CD8-positive, alpha-beta memory T cell (primary cell): ENCODE measurements at regions not wholly inside any gene's neighbourhood (a gene's known extent, or its start where the extent isn't known, plus 50 kb on each side); places are given as distances from the start of the nearest gene placed in this dataset.
A peak's percentile ranks its signal among the peaks of the same experiment; 100 is the strongest.

ENCODE experiments used
- CTCF ChIA-PET: fragments of 350-600 bp; sonication (Branson Sonifier 250); formaldehyde crosslinking; loops from one replicate; lab custom pipeline; 2021; ENCODE audit warnings: antibody characterized with exemption; lab: Charles Lee
- POLR2A ChIA-PET: fragments of 350-600 bp; sonication (Branson Sonifier 250); formaldehyde crosslinking; loops from one replicate; lab custom pipeline; 2021; ENCODE audit warnings: antibody characterized with exemption; lab: Charles Lee
- DNase-seq, 5 donors: peaks; one replicate each; pipeline versions ENCODE4 v3.0.0 to v3.0.0-alpha.2; 2020 to 2022; ENCODE audit warnings: mixed read lengths in 1 of 5
- H3K27ac ChIP-seq: one replicate; pipeline ENCODE4 v1.7.0; 2013; ENCODE audit warnings: low read depth, mild to moderate bottlenecking, low read length, moderate library complexity
- H3K27me3 ChIP-seq: 2 replicates; pipeline ENCODE4 v1.7.0; 2013; ENCODE audit warnings: low read length, mild to moderate bottlenecking; ENCODE audit not compliant: insufficient read depth, poor library complexity, severe bottlenecking
- H3K36me3 ChIP-seq: 2 replicates; pipeline ENCODE4 v1.7.0; 2013; ENCODE audit warnings: mild to moderate bottlenecking, low read length, moderate library complexity; ENCODE audit not compliant: insufficient read depth
- H3K4me1 ChIP-seq: 2 replicates; pipeline ENCODE4 v1.7.0; 2013; ENCODE audit warnings: mild to moderate bottlenecking, low read length, moderate library complexity; ENCODE audit not compliant: insufficient read depth
- H3K4me3 ChIP-seq: 2 replicates; pipeline ENCODE4 v1.7.0; 2013; ENCODE audit warnings: mild to moderate bottlenecking, low read length
- H3K9me3 ChIP-seq: 2 replicates; pipeline ENCODE4 v1.7.0; 2013; ENCODE audit warnings: mild to moderate bottlenecking, low read length
- H3K27ac Mint-ChIP-seq, 8 donors: one replicate each; pipeline ENCODE4 v1.8.0; 2020 to 2021; ENCODE audit warnings: mixed read lengths in 8 of 8, mild to moderate bottlenecking in 6 of 8, inconsistent platforms in 3 of 8, moderate library complexity in 3 of 8
- H3K27me3 Mint-ChIP-seq, 2 donors: one replicate each; pipeline ENCODE4 v1.8.0; 2020 to 2021; ENCODE audit warnings: mixed read lengths in 2 of 2, mild to moderate bottlenecking in 1 of 2, moderate library complexity in 1 of 2
- H3K36me3 Mint-ChIP-seq, 3 donors: one replicate each; pipeline ENCODE4 v1.8.0; 2020 to 2021; ENCODE audit warnings: mixed read lengths in 3 of 3, inconsistent platforms in 1 of 3, mild to moderate bottlenecking in 1 of 3
- H3K4me1 Mint-ChIP-seq, 3 donors: one replicate each; pipeline ENCODE4 v1.8.0; 2020 to 2021; ENCODE audit warnings: mixed read lengths in 3 of 3, inconsistent platforms in 1 of 3, mild to moderate bottlenecking in 1 of 3
- H3K4me3 Mint-ChIP-seq, 7 donors: one replicate each; pipeline ENCODE4 v1.8.0; 2020 to 2021; ENCODE audit warnings: mixed read lengths in 7 of 7, mild to moderate bottlenecking in 6 of 7, moderate library complexity in 4 of 7, inconsistent platforms in 2 of 7
- H3K9me3 Mint-ChIP-seq, 5 donors: one replicate each; pipeline ENCODE4 v1.8.0; 2020 to 2022; ENCODE audit warnings: mixed read lengths in 5 of 5, mild to moderate bottlenecking in 3 of 5, moderate library complexity in 2 of 5, inconsistent platforms in 1 of 5

DNA sequence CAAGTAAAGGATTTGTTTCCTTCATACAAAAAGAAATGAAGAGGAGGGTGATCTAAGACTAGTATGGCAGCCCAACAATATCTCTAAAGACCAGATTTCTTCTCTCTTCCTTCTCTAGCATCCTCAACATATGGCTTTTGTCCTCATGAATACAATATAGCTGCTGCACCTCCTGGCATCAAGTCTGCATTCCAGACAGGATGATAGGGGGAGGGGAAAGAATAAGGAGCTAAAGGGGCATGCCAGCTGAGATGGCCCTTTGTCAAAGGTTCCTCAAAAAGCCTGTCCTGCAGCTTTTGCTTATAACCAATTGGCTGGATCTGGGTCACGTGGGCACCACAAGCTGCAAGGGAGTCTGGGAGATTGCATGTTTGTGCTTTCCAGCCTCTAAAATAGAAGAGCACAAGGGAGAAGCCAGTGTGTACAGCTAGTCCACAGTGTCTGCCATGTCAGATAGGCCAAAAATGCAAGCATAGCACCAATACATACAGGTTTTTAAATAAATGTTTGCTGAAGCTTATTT lies 132.6 kb downstream of the BCOR start:
- Histone ChIP-seq H3K27me3 (no peaks in the 10 kb centered on the region), H3K9me3 (no peaks in the 10 kb centered on the region), H3K27ac (no peak overlapping the region), H3K36me3 (no peaks in the 10 kb centered on the region), H3K4me3 (no peak overlapping the region), H3K4me1 (peaks cover 12% of the 10 kb centered on the region)
- H3K27ac Mint-ChIP-seq: no peak overlapping the region
- no peaks in the 10 kb centered on the region for H3K9me3 Mint-ChIP-seq
- no peak overlapping the region for H3K4me3 Mint-ChIP-seq
- H3K36me3 Mint-ChIP-seq: peaks cover 0 to 4% (median 0%) of the 10 kb centered on the region in 3 donors
- ChIA-PET POLR2A (no interaction called here), CTCF (no interaction called here)
- peaks cover 9 to 15% (median 9%) of the 10 kb centered on the region in 3 donors for H3K4me1 Mint-ChIP-seq
- DNase-seq: no peak
- H3K27me3 Mint-ChIP-seq: peaks cover 0 to 11% of the 10 kb centered on the region in 2 donors

GRCh38 chrX:39966176-39966575 lies 131.6 kb downstream of the BCOR start:
- no peak for DNase-seq
- H3K4me3 Mint-ChIP-seq: no peak overlapping the region
- Histone ChIP-seq H3K9me3 (no peaks in the 10 kb centered on the region), H3K4me3 (no peak overlapping the region), H3K27ac (no peak overlapping the region), H3K27me3 (no peaks in the 10 kb centered on the region), H3K36me3 (no peaks in the 10 kb centered on the region), H3K4me1 (peaks cover 12% of the 10 kb centered on the region)
- POLR2A ChIA-PET: no interaction called here
- H3K9me3 Mint-ChIP-seq: peaks cover 0 to 4% (median 1%) of the 10 kb centered on the region in 5 donors
- H3K27me3 Mint-ChIP-seq: peaks cover 0 to 11% of the 10 kb centered on the region in 2 donors
- peaks cover 0 to 6% (median 0%) of the 10 kb centered on the region in 3 donors for H3K36me3 Mint-ChIP-seq
- peak overlapping the region in 1 of 8 donors; percentile 74 for H3K27ac Mint-ChIP-seq
- peaks cover 9 to 19% (median 9%) of the 10 kb centered on the region in 3 donors for H3K4me1 Mint-ChIP-seq
- CTCF ChIA-PET: no interaction called here

- Mint-ChIP-seq H3K36me3 (peaks cover 0 to 9% (median 0%) of the 10 kb centered on the region in 3 donors), H3K27ac (no peak overlapping the region), H3K4me1 (peaks cover 9 to 19% (median 9%) of the 10 kb centered on the region in 3 donors), H3K27me3 (peaks cover 0 to 12% of the 10 kb centered on the region in 2 donors), H3K4me3 (no peak overlapping the region), H3K9me3 (peaks cover 0 to 9% (median 4%) of the 10 kb centered on the region in 5 donors)
- Histone ChIP-seq H3K36me3 (no peaks in the 10 kb centered on the region), H3K4me3 (no peak overlapping the region), H3K4me1 (peaks cover 12% of the 10 kb centered on the region), H3K27me3 (no peaks in the 10 kb centered on the region), H3K9me3 (peaks cover 5% of the 10 kb centered on the region), H3K27ac (no peak overlapping the region)
- DNase-seq: no peak
- CTCF ChIA-PET: no interaction called here
- POLR2A ChIA-PET: no interaction called here
Observed at GRCh38 chrX:39967348-39967747, 130.4 kb downstream of the BCOR start.

GRCh38 chrX:39969099-39969818 lies 128.5 kb downstream of the BCOR start:
- no peak overlapping the region for H3K27ac ChIP-seq
- H3K36me3 Mint-ChIP-seq: peaks cover 0 to 9% (median 0%) of the 10 kb centered on the region in 3 donors
- peak overlapping the region in 3 of 8 donors; percentile 19 to 47 (median 45) for H3K27ac Mint-ChIP-seq
- POLR2A ChIA-PET: no interaction called here
- peaks cover 9 to 19% (median 9%) of the 10 kb centered on the region in 3 donors for H3K4me1 Mint-ChIP-seq
- H3K4me1 ChIP-seq: peaks cover 12% of the 10 kb centered on the region
- no peaks in the 10 kb centered on the region for H3K27me3 ChIP-seq
- peak overlapping the region in 5 of 7 donors; percentile 32 to 61 (median 38) for H3K4me3 Mint-ChIP-seq
- peaks cover 0 to 11% of the 10 kb centered on the region in 2 donors for H3K27me3 Mint-ChIP-seq
- peak in 1 of 5 donors; percentile 33 for DNase-seq
- H3K4me3 ChIP-seq: peak overlapping the region; percentile 32
- peaks cover 5% of the 10 kb centered on the region for H3K9me3 ChIP-seq
- no peaks in the 10 kb centered on the region for H3K36me3 ChIP-seq
- CTCF ChIA-PET: no interaction called here
- H3K9me3 Mint-ChIP-seq: peaks cover 0 to 9% (median 4%) of the 10 kb centered on the region in 5 donors

DNA sequence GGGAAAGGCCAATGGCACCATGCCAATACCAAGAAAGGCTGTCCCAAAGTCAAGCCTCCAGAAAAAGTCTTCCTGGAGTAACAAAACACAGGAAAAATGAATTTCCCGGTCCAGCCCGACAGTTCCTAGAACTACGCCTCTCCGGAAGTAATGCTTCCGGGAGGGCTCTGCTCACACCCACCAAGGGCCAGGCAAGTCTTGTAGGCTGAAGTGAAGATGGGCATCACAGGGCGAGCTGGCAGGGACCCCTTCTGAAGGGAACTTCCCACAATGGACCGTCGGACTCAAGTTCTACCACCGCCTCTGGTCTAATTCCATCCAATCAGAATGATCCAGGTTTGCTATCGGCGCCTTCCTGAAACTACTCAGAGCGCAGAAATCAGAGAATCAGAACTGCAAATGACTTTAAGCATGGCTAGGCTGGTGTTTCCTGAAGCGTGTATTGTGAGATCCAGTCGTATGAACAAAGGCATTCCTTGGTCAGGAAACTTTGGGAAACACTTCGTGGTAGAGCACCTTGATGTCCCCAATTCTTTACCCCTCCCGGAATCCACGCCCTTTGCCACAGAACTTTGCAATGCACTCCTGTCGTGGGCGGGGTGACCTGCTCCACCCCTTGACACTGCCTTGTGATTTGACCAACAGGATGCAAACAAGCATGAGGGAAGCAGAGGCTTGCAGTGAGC lies 127.8 kb downstream of the BCOR start:
- CTCF ChIA-PET: no interaction called here
- no peak overlapping the region for H3K27ac ChIP-seq

GRCh38 chrX:39971760-39972159 lies 126.0 kb downstream of the BCOR start:
- peaks cover 0 to 9% (median 0%) of the 10 kb centered on the region in 3 donors for H3K36me3 Mint-ChIP-seq
- Histone ChIP-seq H3K4me3 (no peak overlapping the region), H3K27ac (no peak overlapping the region), H3K27me3 (no peaks in the 10 kb centered on the region), H3K9me3 (peaks cover 5% of the 10 kb centered on the region), H3K4me1 (peaks cover 12% of the 10 kb centered on the region), H3K36me3 (no peaks in the 10 kb centered on the region)
- DNase-seq: no peak
- CTCF ChIA-PET: interaction anchor here (0.5 kb wide), 1 partner anchor 113 kb away, joined by 3 read pairs; no protein-coding TSS in a partner anchor
- H3K9me3 Mint-ChIP-seq: peaks cover 0 to 9% (median 4%) of the 10 kb centered on the region in 5 donors
- H3K4me3 Mint-ChIP-seq: no peak overlapping the region
- H3K27me3 Mint-ChIP-seq: peaks cover 0 to 8% of the 10 kb centered on the region in 2 donors
- peaks cover 9 to 19% (median 9%) of the 10 kb centered on the region in 3 donors for H3K4me1 Mint-ChIP-seq
- POLR2A ChIA-PET: no interaction called here
- H3K27ac Mint-ChIP-seq: no peak overlapping the region

More for the DNA sequence above, 127.8 kb downstream of the BCOR start:
- Histone ChIP-seq H3K4me3 (peak overlapping the region; percentile 32), H3K27me3 (no peaks in the 10 kb centered on the region), H3K9me3 (peaks cover 5% of the 10 kb centered on the region), H3K36me3 (no peaks in the 10 kb centered on the region), H3K4me1 (peaks cover 12% of the 10 kb centered on the region)
- H3K36me3 Mint-ChIP-seq: peaks cover 0 to 9% (median 0%) of the 10 kb centered on the region in 3 donors
- peaks cover 0 to 9% (median 4%) of the 10 kb centered on the region in 5 donors for H3K9me3 Mint-ChIP-seq
- H3K27ac Mint-ChIP-seq: no peak overlapping the region
- H3K4me3 Mint-ChIP-seq: peak overlapping the region in 3 of 7 donors; percentile 32 to 61 (median 45)
- peaks cover 9 to 19% (median 9%) of the 10 kb centered on the region in 3 donors for H3K4me1 Mint-ChIP-seq
- POLR2A ChIA-PET: no interaction called here
- DNase-seq: no peak
- peaks cover 0 to 10% of the 10 kb centered on the region in 2 donors for H3K27me3 Mint-ChIP-seq

GRCh38 chrX:39972340-39972739 lies 125.4 kb downstream of the BCOR start:
- Mint-ChIP-seq H3K4me3 (no peak overlapping the region), H3K27ac (no peak overlapping the region), H3K27me3 (peaks cover 0 to 8% of the 10 kb centered on the region in 2 donors), H3K36me3 (peaks cover 0 to 7% (median 0%) of the 10 kb centered on the region in 3 donors), H3K9me3 (peaks cover 0 to 9% (median 4%) of the 10 kb centered on the region in 5 donors), H3K4me1 (peaks cover 9 to 19% (median 9%) of the 10 kb centered on the region in 3 donors)
- no peak for DNase-seq
- no peak overlapping the region for H3K27ac ChIP-seq
- H3K9me3 ChIP-seq: peaks cover 5% of the 10 kb centered on the region
- H3K27me3 ChIP-seq: no peaks in the 10 kb centered on the region
- ChIA-PET POLR2A (no interaction called here), CTCF (interaction anchor here (0.5 kb wide), 1 partner anchor 113 kb away, joined by 3 read pairs; no protein-coding TSS in a partner anchor)
- H3K4me1 ChIP-seq: peaks cover 12% of the 10 kb centered on the region
- no peak overlapping the region for H3K4me3 ChIP-seq
- H3K36me3 ChIP-seq: no peaks in the 10 kb centered on the region
